Activated CD4-positive, alpha-beta T cell treated with anti-CD3 and anti-CD28 coated beads, Interleukin-2, Interleukin-4, amounts not matched to agents 100 ng/mL and 50 ng/mL, durations not matched to agents 16 hours and 8 hours (primary cell): ENCODE measurements at regions not wholly inside any gene's neighbourhood (a gene's known extent, or its start where the extent isn't known, plus 50 kb on each side); places are given as distances from the start of the nearest gene placed in this dataset.

ENCODE experiments used
- DNase-seq: peaks from one replicate; pipeline ENCODE4 v3.0.0-alpha.2; 2020; ENCODE audit warnings: low spot score

DNA sequence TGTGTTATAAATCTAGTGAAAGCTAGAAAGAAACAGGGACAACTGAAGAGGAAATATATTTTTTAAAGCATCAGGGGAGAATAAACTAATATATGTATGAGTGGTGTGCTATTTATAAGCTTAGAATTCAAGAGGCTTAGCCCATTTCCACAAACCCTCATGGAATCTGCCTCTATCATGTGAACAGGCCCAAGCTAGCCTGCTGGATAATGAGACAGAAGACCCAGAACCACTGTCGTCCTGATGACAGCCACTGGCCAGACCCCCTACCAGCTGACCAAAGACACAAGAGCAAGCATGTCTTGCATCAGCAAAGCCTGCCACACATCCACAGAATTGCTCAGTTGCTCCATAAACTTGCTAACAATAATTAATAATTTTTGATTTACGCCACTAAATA lies 382.3 kb upstream of the NXPH2 start:
- no peak for DNase-seq

DNA sequence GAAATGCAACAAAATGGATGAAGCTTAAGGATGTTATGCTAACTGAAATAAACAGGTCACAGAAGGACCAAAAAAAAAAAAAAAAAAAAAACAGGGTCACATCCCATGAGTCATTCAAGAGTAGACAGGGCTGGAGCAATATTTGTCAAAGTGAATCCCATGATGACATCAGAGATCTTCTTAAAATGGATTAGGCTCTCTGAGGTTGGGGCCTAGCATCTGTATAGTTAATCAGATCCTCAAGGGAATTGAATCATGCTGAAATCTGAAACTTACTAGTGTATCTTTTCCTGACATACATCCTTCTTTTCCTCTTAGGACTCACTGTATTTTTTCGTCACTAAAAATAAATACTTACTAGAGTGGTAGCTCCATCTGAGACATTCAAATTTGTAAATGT lies 380.6 kb upstream of the NXPH2 start:
- DNase-seq, result no peak

DNA sequence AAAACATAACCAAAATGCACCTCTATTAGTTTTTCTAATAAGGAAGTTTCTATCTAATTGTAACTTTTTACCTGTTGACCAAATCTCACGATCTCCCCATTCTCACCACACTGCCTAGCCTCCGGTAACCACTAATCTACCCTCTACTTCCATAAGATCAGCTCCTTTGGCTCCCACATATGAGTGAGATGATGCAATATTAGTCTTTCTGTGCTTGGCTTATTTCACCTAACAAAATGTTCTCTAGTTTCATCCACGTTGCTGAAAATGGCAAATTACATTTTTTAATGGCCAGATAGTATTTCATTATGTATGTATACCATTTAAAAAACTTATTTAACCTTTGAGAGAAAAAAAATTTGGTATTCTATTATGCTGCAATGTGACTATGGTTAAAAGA lies 379.0 kb upstream of the NXPH2 start:
- no peak for DNase-seq

DNA sequence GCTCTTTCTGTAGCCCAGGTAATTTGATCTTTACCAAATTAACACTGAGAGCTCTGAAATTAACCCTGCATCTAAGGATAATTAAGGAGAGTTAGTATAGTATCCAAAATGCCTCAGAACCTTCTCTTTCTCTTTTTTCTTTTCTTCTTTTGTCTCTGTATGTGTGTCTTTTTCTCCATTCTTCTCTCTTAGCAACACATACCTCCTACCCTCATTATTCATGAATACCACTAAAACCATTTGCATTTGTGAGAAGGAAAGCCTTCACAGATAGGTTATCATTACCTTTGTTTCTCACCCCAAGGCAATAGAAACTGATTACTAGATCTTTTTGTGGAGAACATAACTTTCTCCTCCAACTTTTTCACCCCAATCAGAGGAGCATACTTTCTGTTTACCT lies 376.5 kb upstream of the NXPH2 start:
- DNase-seq, result no peak

DNA sequence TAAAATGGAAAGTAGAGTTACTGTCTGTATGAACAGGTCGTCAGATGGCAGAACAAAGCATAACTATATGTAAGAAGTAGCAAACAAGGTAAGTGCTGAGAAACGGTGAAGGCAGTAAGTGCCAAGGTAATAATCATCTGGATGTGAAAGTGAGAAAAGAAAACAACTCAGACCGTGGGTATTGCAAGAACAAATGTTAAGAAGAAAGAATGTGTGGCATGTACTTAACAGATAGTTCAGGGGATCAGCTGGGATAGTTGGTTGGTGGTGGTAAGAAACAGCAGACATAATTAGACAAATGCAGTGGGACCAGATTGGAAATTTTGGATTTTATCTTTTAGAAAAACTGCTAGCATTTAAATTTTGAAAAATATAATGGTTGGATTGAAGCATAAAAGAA lies 375.8 kb upstream of the NXPH2 start:
- DNase-seq, result no peak

DNA sequence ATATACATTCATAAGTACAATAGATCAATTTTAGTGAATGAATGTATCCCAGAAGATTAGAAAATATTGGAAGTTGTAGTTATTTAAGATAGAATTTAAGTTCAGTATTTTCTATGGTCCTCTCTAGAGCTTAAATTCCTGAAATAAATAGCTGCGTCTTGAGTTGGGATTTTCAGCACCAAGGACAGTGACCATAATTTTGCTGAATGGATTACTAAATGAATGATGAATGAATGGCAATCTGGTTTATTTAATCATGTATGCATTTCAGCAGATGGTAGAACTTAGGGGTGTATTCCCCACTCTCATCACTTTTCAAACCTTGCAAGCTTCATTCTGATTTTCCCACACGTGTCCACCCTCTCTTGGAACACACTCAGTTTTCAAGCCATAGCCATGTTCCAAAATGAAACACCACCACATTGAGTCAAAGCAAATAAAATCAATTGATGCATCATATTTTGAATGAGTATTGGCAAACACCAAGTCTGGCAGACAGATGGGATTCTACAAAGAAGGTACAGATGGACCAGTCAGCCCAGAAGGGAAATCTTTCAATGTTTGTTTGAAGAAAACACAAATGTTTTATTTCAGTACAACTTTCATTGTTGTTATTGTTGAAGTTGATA lies 362.2 kb upstream of the NXPH2 start:
- no peak for DNase-seq

DNA sequence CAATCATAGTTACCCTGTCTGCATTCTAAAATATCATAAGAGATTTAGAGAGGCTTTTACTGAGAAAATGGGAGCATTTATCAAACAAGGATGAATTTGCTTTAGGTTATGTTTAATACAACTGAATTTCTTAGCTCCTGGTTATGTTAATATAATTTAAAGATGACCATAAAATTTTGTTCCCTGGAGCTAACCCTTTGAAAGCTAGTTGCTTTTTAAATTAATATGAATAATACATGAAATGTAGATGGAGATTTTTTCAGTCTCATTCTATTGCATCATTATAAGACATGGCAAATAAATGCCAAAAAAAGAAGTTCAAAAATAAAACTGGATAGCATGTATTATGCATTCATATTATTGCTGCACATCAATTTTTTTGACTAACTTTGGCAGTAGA lies 344.1 kb upstream of the NXPH2 start:
- no peak for DNase-seq

DNA sequence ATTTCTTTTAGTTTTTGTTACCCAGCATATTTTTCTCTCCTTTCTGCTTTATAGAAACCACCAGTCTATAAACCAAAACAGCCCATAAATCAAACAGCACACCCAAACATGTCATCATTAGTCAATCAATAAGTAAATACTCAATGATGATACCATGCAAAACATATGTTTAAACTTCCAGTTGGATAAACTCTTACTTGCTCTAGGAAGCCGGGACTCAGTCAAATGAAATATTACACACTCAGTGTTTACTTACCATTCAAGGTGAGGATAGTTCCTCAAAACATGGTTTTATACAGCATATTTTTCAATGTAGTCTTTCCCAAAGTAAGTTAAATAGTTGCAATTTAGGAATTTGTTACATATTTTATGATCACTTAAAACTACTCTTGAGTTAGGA lies 343.6 kb upstream of the NXPH2 start:
- DNase-seq, result no peak

DNA sequence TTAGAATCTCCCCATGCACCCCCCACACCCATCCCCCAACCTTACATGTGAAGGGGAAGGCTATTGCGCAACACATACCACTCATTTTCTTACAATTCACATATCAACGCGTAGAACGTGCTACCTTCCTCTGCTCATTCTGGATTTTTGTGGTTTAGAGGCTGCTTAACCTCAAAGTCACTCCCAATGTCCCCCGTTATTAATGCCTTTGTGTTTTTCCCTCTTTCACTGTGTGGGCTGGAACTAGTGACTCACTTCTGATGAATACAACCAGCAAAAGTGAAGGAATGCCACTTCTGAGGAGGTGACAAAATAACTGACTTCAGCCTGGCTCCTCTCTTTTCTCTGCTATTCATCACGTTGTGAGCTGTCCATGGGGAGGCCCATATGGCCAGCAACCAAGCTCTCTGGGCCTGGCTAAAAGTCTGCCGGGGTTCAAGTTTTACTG lies 342.5 kb upstream of the NXPH2 start:
- DNase-seq, result no peak

DNA sequence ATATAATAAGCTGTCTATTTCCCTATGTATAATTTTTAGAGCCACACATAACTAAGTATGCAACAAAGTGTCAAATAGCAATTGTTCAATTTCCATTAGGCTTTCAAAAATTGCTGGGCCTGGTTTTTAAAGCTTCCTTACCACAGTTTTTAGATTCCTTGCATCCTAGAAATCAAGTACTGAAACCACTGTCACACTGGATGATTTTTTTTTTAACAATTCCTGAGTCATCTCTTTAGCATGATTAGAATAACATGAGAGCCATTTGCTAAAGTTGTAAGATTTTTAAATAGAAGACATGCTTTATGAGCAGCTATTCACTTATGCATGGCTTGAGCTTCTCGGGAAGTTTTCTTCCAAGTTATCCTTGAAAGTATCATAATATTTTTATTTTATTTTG lies 319.5 kb upstream of the NXPH2 start:
- no peak for DNase-seq

DNA sequence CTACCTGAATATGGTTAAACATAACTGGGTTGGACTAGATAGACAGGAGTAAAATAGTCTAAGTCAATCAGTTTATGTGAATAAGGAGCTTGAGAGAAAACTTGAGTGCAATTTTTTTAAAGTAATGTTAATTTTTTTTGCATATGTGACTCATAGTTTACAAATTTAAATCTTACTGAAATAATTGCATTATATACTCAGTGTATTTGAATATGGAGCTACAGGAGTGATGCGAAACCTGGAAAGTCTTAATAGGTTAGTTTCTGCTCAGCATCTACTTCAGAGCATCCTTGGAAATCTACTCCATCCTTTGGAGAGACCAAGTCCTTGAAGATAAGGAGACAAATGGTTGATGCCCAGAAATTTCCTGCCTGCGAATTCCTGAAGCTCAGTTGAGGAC lies 318.8 kb upstream of the NXPH2 start:
- DNase-seq, result no peak

DNA sequence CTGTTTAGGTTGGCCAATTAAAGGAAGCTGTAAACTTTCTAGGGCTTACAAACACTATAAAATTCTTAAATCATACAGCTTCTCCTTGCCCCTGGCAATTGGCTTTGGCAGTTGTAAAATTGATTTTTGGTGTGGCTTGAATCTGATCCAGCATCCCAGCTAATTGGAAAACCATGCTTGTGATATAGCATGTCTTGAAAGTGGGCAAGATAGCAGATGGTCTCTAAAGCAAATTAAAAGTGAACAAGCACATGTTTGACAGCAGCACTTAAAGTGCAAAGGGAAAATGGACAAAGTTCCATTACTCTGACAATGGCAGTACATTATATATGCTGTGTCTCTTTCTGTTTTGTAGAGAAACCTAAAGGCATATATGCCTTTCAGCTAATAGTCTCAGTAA lies 302.9 kb upstream of the NXPH2 start:
- no peak for DNase-seq

DNA sequence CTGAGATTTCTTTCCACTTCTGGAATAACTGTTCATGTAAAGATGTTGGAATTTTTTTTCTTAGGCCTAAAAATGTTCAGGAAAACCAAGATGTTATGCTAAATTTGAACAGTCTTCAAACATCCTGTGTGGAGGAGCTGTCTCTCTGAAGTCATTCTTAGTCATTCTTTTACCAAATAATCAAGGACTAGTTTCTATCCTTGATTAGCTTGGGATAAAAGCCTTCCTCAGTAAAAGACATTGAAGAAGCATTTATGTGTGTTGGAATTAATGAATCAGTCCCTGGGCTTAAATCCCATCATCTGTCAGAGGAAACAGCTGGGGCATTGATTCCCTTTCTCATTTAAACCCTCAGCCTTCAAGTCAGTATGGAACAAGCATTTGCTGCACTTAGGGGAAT lies 300.1 kb upstream of the NXPH2 start:
- no peak for DNase-seq

DNA sequence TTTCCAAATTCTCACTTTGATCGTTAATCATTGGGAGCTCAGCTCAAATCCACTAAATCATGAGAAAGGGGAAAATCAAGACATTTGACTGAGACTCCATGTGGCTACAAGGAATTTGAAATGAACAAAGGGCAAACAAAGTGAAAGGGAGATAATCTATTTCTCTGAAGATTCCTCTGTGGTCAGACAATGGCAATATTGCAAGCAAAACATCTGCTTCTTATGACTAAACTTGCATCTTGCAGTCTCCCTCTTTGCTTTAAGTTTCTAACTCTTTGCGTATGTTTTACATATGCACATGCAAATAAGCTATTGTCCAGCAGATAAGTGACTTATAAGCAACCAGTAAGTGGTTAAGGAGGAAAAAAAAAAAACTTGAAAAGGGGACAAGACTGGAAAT lies 299.1 kb upstream of the NXPH2 start:
- DNase-seq, result no peak

DNA sequence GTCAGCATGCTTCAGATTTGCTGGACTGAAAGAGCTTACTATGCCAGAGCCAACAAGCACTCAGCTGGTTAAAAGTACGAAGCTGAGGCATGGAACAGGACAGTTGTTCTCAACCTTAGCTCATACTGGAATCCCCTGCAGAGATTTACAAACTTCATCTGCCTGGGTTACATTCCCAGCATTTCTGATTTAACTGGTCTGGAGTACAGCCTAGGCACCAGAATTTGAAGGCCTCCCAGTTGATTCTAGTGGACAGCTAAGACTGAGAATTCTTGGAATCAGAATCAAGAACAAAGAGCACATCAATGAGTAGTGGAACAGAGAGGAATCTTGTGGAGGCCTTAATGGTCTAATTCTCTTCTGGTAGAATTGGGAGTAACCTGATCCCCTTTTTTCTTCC lies 298.2 kb upstream of the NXPH2 start:
- DNase-seq, result no peak

DNA sequence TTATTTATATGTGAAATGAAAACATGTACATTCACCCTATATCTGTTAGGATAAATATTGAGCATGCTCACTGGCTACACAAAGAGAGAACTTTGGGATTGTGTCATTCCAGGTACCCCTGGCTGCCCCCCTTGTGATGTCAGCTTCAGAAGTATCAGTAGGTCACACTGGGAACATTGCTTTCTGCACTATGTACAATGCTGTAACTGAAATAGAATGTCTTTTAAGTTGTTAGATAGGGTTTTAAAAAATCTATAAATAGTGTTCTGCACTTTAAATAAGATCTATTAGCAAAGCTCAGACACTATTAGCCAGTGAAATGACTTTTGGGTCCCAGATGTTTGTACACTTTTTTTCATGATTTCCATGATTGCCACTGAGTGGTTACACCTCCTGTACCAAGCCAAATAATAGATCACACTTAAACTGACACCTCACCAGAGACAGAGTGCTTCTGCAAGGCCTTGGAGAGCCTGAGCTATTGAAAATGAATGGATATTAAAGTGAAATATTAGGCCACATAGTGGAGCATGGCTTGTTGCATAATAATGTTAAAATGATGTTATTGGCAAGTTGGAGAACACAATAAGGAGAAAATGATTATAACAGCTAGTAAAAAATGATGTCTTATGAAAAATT lies 297.0 kb upstream of the NXPH2 start:
- no peak for DNase-seq

DNA sequence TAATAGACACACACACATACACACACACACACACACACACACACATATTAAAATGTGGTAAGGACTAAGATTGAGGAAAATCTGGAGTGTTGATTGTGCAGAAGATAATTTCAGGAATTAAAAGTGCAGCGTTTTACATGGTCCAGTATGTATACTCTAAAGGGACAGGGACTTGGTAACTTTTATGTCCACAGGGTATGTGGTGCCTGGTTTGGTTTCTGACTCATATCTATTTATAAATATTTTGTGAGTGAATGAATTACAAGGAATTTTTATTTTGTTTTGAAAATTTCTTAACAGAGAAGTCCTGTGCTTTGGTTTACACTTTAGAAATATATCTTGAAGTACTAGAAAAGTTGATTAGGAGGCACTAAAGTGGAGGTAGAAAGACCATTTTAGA lies 287.7 kb upstream of the NXPH2 start:
- DNase-seq, result no peak

DNA sequence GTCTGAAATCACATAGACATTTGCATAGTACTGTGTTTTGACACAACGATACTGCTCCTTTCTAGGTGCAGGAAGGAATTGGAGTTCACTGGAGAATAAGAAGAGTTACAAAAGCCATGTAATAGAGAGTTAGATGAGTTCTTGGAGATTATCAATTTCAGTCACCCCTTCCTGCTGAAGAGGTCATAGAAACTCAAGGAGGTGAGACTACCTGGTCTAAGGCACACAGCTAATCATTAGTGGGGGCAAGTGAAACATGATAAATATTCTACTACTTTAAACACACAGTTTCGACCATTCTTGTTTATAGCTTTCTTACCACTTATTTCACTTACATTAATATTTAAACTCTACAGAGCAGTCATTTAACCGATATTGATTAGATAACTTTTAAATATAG lies 286.9 kb upstream of the NXPH2 start:
- DNase-seq, result no peak

DNA sequence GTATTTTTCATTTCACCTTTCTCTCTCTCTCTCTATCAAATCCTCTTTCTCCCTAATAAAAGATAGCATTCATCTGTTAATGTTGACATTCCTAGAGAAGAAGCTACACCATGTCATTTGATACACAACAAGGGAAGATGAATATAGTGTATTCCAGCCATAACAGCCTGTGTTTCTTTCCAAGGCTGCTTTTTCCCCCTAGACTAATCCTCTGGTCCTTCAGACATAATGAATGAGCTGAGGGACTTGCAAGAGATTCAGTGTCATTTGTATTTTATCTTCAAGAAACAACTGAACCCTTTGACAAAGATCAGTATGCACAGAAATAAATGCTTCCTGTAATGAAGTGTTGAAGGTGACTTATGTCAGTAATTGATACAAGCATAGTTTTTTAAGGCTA lies 284.0 kb upstream of the NXPH2 start:
- no peak for DNase-seq

DNA sequence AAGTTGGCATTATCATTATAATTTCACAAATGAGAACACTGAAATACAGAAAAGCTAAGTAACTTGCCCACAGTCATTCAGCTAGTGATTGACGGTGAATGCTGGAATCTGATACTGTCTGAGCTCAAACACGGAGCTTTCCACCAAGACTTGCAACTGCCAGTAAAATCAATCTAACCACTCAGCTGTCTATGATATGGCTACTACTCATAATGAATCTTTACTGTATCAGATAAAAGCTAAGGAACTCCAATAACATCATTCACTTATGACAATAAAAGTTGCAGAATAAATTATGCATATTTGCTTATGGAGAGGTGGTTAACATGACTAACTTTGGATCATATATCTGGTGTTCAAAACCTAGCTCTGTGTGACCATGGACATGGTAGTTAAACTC lies 279.4 kb upstream of the NXPH2 start:
- no peak for DNase-seq

DNA sequence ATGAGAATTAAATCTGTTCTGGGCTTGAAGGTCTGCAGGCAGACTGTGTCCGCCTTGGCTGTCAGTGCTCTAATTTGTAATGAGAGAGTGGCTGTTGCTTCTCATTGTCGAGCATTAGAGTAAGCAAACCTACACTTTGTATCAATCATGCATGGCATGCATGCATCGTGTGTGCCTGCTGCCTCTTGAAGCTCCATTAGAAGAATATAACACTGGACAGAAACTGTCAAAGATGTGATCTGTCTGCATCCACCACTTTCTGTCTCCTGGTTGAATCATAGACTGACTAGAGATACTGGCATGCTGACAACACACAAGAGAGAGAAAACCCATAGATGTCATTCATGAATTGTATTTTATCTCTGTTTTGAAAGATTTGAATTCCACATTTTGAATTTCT lies 275.0 kb upstream of the NXPH2 start:
- DNase-seq, result no peak

DNA sequence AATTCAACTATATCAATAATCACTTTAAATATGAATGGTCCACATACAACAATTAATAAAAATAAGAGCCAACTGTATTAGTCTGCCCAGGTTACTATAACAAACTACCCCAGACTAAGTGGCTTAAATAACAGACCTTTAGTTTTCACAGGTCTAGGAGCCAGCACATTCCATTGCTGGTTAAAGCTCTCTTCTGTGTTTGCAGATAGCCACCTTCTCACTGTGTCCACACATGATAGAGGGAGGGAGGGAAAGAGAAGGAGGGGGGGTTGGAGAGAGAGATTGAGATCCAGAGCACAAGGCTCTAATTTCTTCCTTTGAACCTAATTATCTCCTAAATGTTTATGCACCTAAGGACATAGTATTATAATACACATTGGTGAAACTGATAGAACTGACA lies 267.8 kb upstream of the NXPH2 start:
- DNase-seq, result no peak

DNA sequence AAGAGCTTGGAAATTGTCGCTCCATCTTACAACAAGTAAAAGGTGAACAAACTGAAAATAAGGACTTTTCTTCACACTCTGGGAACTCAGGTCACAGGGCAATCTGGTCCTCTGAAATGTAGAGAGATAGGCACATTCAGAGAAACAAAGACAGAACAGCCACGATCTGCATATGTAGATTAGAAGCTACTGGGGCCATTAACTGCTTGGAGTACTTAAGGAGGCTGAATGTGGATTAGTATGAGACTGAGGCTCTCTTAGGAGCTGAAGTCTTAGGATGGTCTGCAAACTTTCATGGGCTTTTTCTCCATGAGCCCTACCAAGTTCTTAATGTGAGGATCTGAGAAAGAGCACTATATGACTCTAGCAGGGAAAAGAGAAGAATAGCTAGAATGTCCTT lies 265.3 kb upstream of the NXPH2 start:
- no peak for DNase-seq

DNA sequence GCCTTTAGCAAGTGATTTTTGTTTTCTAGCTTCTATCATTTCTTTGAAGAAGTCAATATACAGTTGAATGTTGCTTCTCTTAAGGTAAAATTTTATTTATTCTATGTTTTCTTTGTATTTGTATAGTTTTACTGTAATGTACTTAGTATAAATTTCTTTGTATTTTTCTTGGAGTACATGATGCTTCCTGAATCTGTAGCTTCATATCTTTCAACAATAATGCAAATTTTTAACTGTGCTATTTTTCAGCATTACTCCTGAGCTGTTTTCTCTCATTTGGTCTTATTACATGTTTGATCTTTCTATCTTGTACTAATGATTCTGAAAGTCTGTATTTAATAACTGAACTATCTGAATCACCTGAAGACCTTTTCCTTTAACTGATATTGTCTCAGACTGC lies 253.9 kb upstream of the NXPH2 start:
- DNase-seq, result no peak

DNA sequence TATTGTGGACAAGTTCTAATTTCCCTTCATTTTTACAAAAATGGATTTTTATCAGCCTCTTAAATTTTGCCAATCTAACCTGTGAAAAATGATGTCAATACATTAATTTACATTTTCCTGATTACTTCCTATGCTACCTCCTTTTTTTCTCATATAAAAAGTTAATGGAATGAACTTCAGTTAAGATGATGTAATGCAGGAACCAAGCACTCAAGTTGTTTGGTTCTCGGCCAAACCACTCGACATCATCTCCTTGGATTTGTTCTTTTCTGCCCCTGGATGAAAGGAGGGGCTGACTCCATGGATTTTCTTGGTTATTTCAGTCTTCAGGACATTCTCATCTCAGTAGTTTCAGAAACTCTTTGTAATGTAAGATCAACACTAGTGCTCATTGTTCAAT lies 253.1 kb upstream of the NXPH2 start:
- DNase-seq, result no peak
